GM10248 (cell line): ENCODE measurements at regions not wholly inside any gene's neighbourhood (a gene's known extent, or its start where the extent isn't known, plus 50 kb on each side); places are given as distances from the start of the nearest gene placed in this dataset.

Source experiments
- CTCF ChIA-PET: fragments of 300-600 bp; sonication (Branson Sonifier 250); formaldehyde crosslinking; extraction: SDS; loops from one replicate; lab custom pipeline; 2021; ENCODE audit warnings: antibody characterized with exemption; lab: Yijun Ruan, JAX
- POLR2A ChIA-PET: fragments of 350-650 bp; sonication (Branson Sonifier 250); formaldehyde crosslinking; extraction: SDS; loops from one replicate; lab custom pipeline; 2020; ENCODE audit warnings: antibody characterized with exemption; lab: Yijun Ruan, JAX
- DNase-seq: peaks from one replicate; pipeline ENCODE4 v3.0.0; 2012; ENCODE audit errors: extremely low spot score
- CTCF ChIP-seq: IDR thresholded peaks from 2 replicates; pipeline ENCODE4 v1.5.1; 2012; ENCODE audit warnings: mild to moderate bottlenecking, low read depth; ENCODE audit errors: extremely low read depth, missing control alignments, control extremely low read depth

DNA sequence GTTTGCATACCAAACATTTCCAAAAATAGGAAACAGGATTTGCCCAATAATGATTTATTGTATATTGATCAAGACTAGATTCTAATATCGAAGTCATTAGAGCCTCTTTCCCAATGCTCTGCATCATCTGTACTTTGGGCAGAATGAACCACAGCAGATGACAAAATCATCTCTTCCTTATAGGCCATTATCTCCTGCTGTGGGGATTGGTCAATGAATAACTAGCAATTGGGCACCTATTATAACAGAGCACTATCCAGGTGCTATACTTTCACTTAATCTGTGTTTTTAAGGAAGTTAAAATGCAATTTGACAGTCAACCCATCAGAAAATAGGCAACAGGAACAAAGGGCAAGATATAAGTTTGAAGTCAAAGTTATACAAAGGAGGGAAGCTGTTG lies 290.3 kb downstream of the AHR start:
- no peak for DNase-seq
- ChIA-PET CTCF (interaction anchor here (1.7 kb wide), 1 partner anchor 12 kb away, joined by 5 read pairs; no protein-coding TSS in a partner anchor), POLR2A (no interaction called here)
- no peak for TF ChIP-seq CTCF

DNA sequence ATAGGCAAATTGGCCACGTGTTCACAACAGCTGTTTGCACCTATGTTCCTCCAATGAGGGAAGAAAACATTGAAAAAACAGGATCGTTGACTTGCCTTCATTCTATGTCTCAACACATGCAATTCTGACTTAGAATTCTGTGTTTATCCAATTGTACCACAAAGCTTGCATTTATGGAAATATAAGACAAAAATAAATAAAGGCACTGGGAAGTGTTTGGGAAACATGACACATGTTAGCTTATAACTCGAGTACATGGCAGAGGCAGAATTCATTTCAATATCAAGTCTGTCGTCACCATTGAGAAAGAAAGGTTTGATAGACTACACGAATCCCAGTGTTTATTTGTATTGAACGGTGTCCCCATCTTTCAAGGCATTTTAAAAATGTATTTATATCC lies 291.2 kb downstream of the AHR start:
- ChIA-PET POLR2A (no interaction called here), CTCF (interaction anchor here (0.6 to 0.9 kb wide), 2 partner anchors 8 to 14 kb away, joined by 3 read pairs; no protein-coding TSS in a partner anchor)
- TF ChIP-seq CTCF: no peak
- no peak for DNase-seq

DNA sequence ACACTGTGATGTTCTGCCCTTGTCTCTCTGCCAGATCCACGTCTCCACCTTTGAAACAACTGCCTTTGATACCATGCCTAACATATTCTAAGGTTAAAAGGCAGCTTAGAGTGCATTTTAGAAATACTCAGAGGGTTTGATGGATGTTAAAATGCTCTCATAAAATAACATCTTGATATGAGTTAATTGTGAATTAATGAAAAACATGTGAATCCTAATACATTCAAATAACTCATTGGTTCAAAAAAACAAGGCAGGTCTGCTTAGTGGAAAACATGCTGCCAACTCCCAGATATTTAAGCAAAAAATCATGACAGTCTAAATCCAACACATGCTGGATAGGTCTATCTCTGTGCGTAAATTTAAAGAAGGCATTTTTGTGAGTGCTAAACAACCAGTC lies 291.8 kb downstream of the AHR start:
- POLR2A ChIA-PET: no interaction called here
- CTCF ChIA-PET: interaction anchor here (0.6 to 0.9 kb wide), 2 partner anchors 8 to 14 kb away, joined by 3 read pairs; no protein-coding TSS in a partner anchor
- DNase-seq: no peak
- no peak for TF ChIP-seq CTCF

DNA sequence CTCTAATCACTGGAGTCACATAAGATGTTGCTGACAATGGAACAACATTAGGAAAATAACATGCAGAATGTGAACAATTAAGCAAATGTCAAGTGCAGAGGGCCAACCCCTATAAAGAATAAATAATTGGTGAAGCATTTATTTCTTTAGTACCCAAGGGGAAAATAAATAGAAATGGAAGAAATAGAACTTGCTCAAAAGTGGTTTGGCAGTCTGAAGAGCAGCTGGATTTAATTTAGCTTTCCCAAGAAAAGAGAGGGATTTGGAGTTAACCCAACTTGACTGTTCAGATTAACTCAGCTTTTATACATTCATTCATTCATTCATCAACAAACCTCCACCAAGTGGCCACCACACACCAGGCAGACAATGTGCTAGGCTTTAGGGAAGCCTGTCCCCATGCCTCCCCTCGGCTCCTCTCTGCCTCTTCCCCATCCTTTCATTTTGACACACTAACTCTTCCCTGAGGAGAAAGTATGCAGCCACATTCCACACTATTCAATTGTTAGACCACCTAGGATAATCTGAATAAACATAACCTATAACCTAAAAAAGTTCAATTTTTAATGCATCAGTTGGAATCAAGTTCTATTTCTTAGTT lies 295.5 kb downstream of the AHR start:
- POLR2A ChIA-PET: no interaction called here
- CTCF ChIA-PET: no interaction called here
- DNase-seq: no peak
- TF ChIP-seq CTCF: no peak

DNA sequence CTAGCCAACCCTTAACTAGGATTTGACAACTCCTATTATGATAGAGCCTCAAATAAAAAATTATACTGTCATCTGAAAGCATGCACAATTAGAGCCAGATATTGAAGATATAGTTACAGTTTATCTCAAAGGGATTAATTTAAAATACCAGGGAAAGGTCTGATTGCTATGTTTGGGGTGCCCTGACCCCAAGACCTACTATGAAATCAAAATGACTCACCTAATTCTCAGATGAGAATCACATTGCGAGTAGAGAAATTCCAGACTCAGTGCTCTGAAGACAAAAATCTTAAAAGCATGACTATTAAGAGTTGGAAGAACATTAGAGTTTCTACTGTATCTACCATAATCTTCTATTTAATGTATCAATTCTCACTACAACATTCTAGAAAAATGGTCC lies 297.1 kb downstream of the AHR start:
- no peak for DNase-seq
- CTCF ChIA-PET: no interaction called here
- TF ChIP-seq CTCF: no peak
- POLR2A ChIA-PET: no interaction called here

- POLR2A ChIA-PET: no interaction called here
- no peak for DNase-seq
These were observed 299.9 kb downstream of the AHR start for GRCh38 chr7:17598305-17598704.

More at GRCh38 chr7:17598305-17598704, 299.9 kb downstream of the AHR start:
- no peak for TF ChIP-seq CTCF
- CTCF ChIA-PET: interaction anchor here (0.8 to 1.1 kb wide), 2 partner anchors 9 to 11 kb away, joined by 3 read pairs; no protein-coding TSS in a partner anchor
